ENCODE measurements at regions not wholly inside any gene's neighbourhood (a gene's known extent, or its start where the extent isn't known, plus 50 kb on each side); places are given as distances from the start of the nearest gene placed in this dataset.
"Not testable (repeated sequence)": the region's sequence is repeated elsewhere in the genome, so short reads cannot be mapped to it uniquely, and the experiment has no call there.

GRCh38 chr6:15023018-15023417 lies 222.9 kb upstream of the JARID2 start:
- not testable (repeated sequence) for DNase-seq (ENCODE audit: low read depth in 1 of 2, low spot score in 1 of 2)

- peak in 1 of 2 donors; percentile 11 for DNase-seq (ENCODE audit: low read depth in 1 of 2, low spot score in 1 of 2)
These were observed 222.4 kb upstream of the JARID2 start for GRCh38 chr6:15023448-15023847.

GRCh38 chr6:15025446-15025845 lies 220.4 kb upstream of the JARID2 start:
- DNase-seq (ENCODE audit: low read depth in 1 of 2, low spot score in 1 of 2), result no peak

- DNase-seq (ENCODE audit: low read depth in 1 of 2, low spot score in 1 of 2), result no peak
These were observed 219.0 kb upstream of the JARID2 start for GRCh38 chr6:15026832-15027231.

- no peak for DNase-seq (ENCODE audit: low read depth in 1 of 2, low spot score in 1 of 2)
These were observed 218.4 kb upstream of the JARID2 start for GRCh38 chr6:15027472-15027871.

GRCh38 chr6:15032015-15032414 lies 213.9 kb upstream of the JARID2 start:
- DNase-seq (ENCODE audit: low read depth in 1 of 2, low spot score in 1 of 2), result no peak

GRCh38 chr6:15033850-15034203 lies 212.0 kb upstream of the JARID2 start:
- DNase-seq (ENCODE audit: low read depth in 1 of 2, low spot score in 1 of 2), result no peak

- no peak for DNase-seq (ENCODE audit: low read depth in 1 of 2, low spot score in 1 of 2)
These were observed 209.1 kb upstream of the JARID2 start for GRCh38 chr6:15036690-15037245.

- DNase-seq (ENCODE audit: low read depth in 1 of 2, low spot score in 1 of 2), result no peak
These were observed 208.6 kb upstream of the JARID2 start for GRCh38 chr6:15037253-15037652.

GRCh38 chr6:15038013-15038791 lies 207.7 kb upstream of the JARID2 start:
- DNase-seq (ENCODE audit: low read depth in 1 of 2, low spot score in 1 of 2), result no peak

GRCh38 chr6:15039136-15039535 lies 206.7 kb upstream of the JARID2 start:
- no peak for DNase-seq (ENCODE audit: low read depth in 1 of 2, low spot score in 1 of 2)

- DNase-seq (ENCODE audit: low read depth in 1 of 2, low spot score in 1 of 2), result no peak
These were observed 202.9 kb upstream of the JARID2 start for GRCh38 chr6:15042938-15043337.

GRCh38 chr6:15044146-15044882 lies 201.6 kb upstream of the JARID2 start:
- no peak for DNase-seq (ENCODE audit: low read depth in 1 of 2, low spot score in 1 of 2)

- DNase-seq (ENCODE audit: low read depth in 1 of 2, low spot score in 1 of 2), result no peak
These were observed 200.9 kb upstream of the JARID2 start for GRCh38 chr6:15044948-15045347.

GRCh38 chr6:15046751-15047150 lies 199.1 kb upstream of the JARID2 start:
- DNase-seq (ENCODE audit: low read depth in 1 of 2, low spot score in 1 of 2), result no peak

- no peak for DNase-seq (ENCODE audit: low read depth in 1 of 2, low spot score in 1 of 2)
These were observed 197.5 kb upstream of the JARID2 start for GRCh38 chr6:15048367-15048766.

GRCh38 chr6:15058200-15059061 lies 187.4 kb upstream of the JARID2 start:
- DNase-seq (ENCODE audit: low read depth in 1 of 2, low spot score in 1 of 2), result no peak

GRCh38 chr6:15061180-15061641 lies 184.7 kb upstream of the JARID2 start:
- DNase-seq (ENCODE audit: low read depth in 1 of 2, low spot score in 1 of 2), result no peak

GRCh38 chr6:15061908-15062515 lies 183.9 kb upstream of the JARID2 start:
- no peak for DNase-seq (ENCODE audit: low read depth in 1 of 2, low spot score in 1 of 2)

GRCh38 chr6:15062516-15063252 lies 183.2 kb upstream of the JARID2 start:
- no peak for DNase-seq (ENCODE audit: low read depth in 1 of 2, low spot score in 1 of 2)

Data from stimulated activated CD4-positive, alpha-beta T cell treated with anti-CD3 and anti-CD28 coated beads, Interleukin-15, amount 100 ng/mL, for 1 hour (primary cell).